Neural cell (in vitro differentiated cells): ENCODE measurements at regions not wholly inside any gene's neighbourhood (a gene's known extent, or its start where the extent isn't known, plus 50 kb on each side); places are given as distances from the start of the nearest gene placed in this dataset.

Experiments
- H2AFZ ChIP-seq: fragments of 200-600, 300-800 bp; sonication (generic), shearing (Covaris generic); 2 replicates; pipeline ENCODE4 v1.6.0; 2014; ENCODE audit warnings: low read depth, mild to moderate bottlenecking, antibody characterized with exemption, low read length, moderate library complexity
- H3F3A ChIP-seq: fragments of 200-600 bp; shearing (Covaris generic); 2 replicates; pipeline ENCODE4 v1.6.1; 2016; ENCODE audit warnings: mild to moderate bottlenecking, moderate library complexity, mixed read lengths, antibody characterized with exemption, low read length; ENCODE audit not compliant: insufficient read depth, poor library complexity, severe bottlenecking
- H3K27ac ChIP-seq: fragments of 200-600, 300-800 bp; sonication (generic), shearing (Covaris generic); 2 replicates; pipeline ENCODE4 v1.5.1; 2014; ENCODE audit warnings: mild to moderate bottlenecking, low read length, moderate library complexity
- H3K27me3 ChIP-seq: fragments of 300-800, 200-600 bp; sonication (generic), shearing (Covaris generic); 2 replicates; pipeline ENCODE4 v1.6.0; 2014; ENCODE audit warnings: mild to moderate bottlenecking, low read depth, low read length, moderate library complexity; ENCODE audit not compliant: insufficient read depth
- H3K36me3 ChIP-seq: fragments of 300-800, 200-600 bp; sonication (generic), shearing (Covaris generic); 2 replicates; pipeline ENCODE4 v1.5.1; 2014; ENCODE audit warnings: mild to moderate bottlenecking, antibody characterized with exemption, low read length, moderate library complexity; ENCODE audit not compliant: insufficient read depth
- H3K4me2 ChIP-seq: fragments of 300-800, 200-600 bp; sonication (generic), shearing (Covaris generic); 2 replicates; pipeline ENCODE4 v1.6.0; 2014; ENCODE audit warnings: mild to moderate bottlenecking, low read length
- H3K4me3 ChIP-seq: fragments of 300-800, 200-600 bp; sonication (generic), shearing (Covaris generic); 2 replicates; pipeline ENCODE4 v1.5.1; 2014; ENCODE audit warnings: mild to moderate bottlenecking, low read length, moderate library complexity
- H3K79me2 ChIP-seq: fragments of 200-600 bp; shearing (Covaris generic); replicated peaks from 2 replicates; pipeline ENCODE4 v1.6.0; 2014; ENCODE audit warnings: mild to moderate bottlenecking, low read length, moderate library complexity; ENCODE audit not compliant: insufficient read depth
- H3K9ac ChIP-seq: fragments of 300-800, 200-600 bp; sonication (generic), shearing (Covaris generic); 2 replicates; pipeline ENCODE4 v1.6.1; 2016; ENCODE audit warnings: mild to moderate bottlenecking, low read length, mixed read lengths
- H3K9me2 ChIP-seq: fragments of 200-600 bp; shearing (Covaris generic); 2 replicates; pipeline ENCODE4 v1.6.1; 2016; ENCODE audit warnings: mild to moderate bottlenecking, low read length, mixed read lengths; ENCODE audit not compliant: insufficient read depth
- H3K9me3 ChIP-seq: fragments of 200-600, 300-800 bp; sonication (generic), shearing (Covaris generic); 2 replicates; pipeline ENCODE4 v1.6.1; 2016; ENCODE audit warnings: mild to moderate bottlenecking, mixed run types, low read length, moderate library complexity, mixed read lengths
- H4K20me1 ChIP-seq: fragments of 200-600 bp; shearing (Covaris generic); 2 replicates; pipeline ENCODE4 v1.6.1; 2016; ENCODE audit warnings: mild to moderate bottlenecking, mixed run types; ENCODE audit not compliant: insufficient read depth
- EP300 ChIP-seq: fragments of 450-650 bp; conservative IDR thresholded peaks from 2 replicates; pipeline ENCODE4 v1.6.1; 2014; ENCODE audit warnings: antibody characterized with exemption, mild to moderate bottlenecking, moderate library complexity; ENCODE audit not compliant: poor library complexity, severe bottlenecking
- EZH2 ChIP-seq: fragments of 200-600, 300-800 bp; shearing (Covaris generic), sonication (generic); IDR thresholded peaks from 2 replicates; pipeline ENCODE4 v1.6.1; 2014; ENCODE audit warnings: antibody characterized with exemption, low read length, borderline replicate concordance, mild to moderate bottlenecking; ENCODE audit not compliant: insufficient read depth, poor library complexity, severe bottlenecking
- MXI1 ChIP-seq: fragments of 450-650 bp; conservative IDR thresholded peaks from 2 replicates; pipeline ENCODE4 v1.6.1; 2014; ENCODE audit warnings: antibody characterized with exemption, mild to moderate bottlenecking; ENCODE audit not compliant: poor library complexity, severe bottlenecking
- POLR2AphosphoS5 ChIP-seq: IDR thresholded peaks from 2 replicates; pipeline ENCODE4 v1.6.1; 2012
- RAD21 ChIP-seq: fragments of 450-650 bp; conservative IDR thresholded peaks from 2 replicates; pipeline ENCODE4 v1.6.1; 2014; ENCODE audit warnings: antibody characterized with exemption, mild to moderate bottlenecking, moderate library complexity
- SMC3 ChIP-seq: fragments of 450-650 bp; conservative IDR thresholded peaks from 2 replicates; pipeline ENCODE4 v1.6.1; 2014; ENCODE audit warnings: antibody characterized with exemption, mild to moderate bottlenecking, moderate library complexity; ENCODE audit not compliant: poor library complexity
- TAF1 ChIP-seq: IDR thresholded peaks from 2 replicates; pipeline ENCODE4 v1.6.1; 2012; ENCODE audit warnings: low read depth
- TF ChIP-seq, protein P1 (sequence below): IDR thresholded peaks from 2 replicates; pipeline ENCODE4 v1.6.1; 2012; ENCODE audit warnings: borderline replicate concordance
- TF ChIP-seq, protein P2 (sequence below): fragments of 450-650 bp; IDR thresholded peaks from 2 replicates; pipeline ENCODE4 v1.5.1; 2014; ENCODE audit warnings: antibody characterized with exemption, mild to moderate bottlenecking, moderate library complexity; ENCODE audit not compliant: poor library complexity, severe bottlenecking

DNA sequence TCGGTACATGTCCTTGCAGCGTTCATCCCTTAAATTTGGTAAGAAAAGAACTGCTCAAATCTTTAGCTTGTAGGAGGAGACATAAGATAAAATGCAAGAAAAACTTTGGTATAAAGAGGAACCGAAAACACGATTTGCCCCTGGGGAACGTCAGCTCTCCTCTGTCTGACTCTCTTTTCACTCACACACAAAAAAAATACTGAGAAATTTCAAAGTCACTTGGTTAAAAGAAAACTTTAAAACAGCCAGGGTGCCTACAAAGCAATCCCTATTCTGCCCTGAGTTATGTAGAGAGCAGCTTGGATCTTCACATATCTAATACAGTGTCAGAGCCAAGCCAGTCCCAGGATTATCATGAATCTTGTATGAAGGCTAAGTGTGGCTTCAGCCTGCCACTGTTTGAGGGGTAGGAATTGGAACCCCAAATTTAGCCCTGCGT, 248.5 kb upstream of the CXXC4 start:
- H3K4me2 ChIP-seq = no peak overlapping the region
- no peak overlapping the region for H2AFZ ChIP-seq
- no peak overlapping the region for H3K9ac ChIP-seq
- H3K27ac ChIP-seq = no peak overlapping the region
- H3K79me2 ChIP-seq = no peaks in the 10 kb centered on the region
- no peaks in the 10 kb centered on the region for H4K20me1 ChIP-seq
- no peak for TF ChIP-seq RAD21
- no peak for TF ChIP-seq SMC3
- TF ChIP-seq, protein P1, sequence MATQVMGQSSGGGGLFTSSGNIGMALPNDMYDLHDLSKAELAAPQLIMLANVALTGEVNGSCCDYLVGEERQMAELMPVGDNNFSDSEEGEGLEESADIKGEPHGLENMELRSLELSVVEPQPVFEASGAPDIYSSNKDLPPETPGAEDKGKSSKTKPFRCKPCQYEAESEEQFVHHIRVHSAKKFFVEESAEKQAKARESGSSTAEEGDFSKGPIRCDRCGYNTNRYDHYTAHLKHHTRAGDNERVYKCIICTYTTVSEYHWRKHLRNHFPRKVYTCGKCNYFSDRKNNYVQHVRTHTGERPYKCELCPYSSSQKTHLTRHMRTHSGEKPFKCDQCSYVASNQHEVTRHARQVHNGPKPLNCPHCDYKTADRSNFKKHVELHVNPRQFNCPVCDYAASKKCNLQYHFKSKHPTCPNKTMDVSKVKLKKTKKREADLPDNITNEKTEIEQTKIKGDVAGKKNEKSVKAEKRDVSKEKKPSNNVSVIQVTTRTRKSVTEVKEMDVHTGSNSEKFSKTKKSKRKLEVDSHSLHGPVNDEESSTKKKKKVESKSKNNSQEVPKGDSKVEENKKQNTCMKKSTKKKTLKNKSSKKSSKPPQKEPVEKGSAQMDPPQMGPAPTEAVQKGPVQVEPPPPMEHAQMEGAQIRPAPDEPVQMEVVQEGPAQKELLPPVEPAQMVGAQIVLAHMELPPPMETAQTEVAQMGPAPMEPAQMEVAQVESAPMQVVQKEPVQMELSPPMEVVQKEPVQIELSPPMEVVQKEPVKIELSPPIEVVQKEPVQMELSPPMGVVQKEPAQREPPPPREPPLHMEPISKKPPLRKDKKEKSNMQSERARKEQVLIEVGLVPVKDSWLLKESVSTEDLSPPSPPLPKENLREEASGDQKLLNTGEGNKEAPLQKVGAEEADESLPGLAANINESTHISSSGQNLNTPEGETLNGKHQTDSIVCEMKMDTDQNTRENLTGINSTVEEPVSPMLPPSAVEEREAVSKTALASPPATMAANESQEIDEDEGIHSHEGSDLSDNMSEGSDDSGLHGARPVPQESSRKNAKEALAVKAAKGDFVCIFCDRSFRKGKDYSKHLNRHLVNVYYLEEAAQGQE = no peak
- no peak for TF ChIP-seq MXI1
- no peak for TF ChIP-seq EP300
- no peak for TF ChIP-seq POLR2AphosphoS5
- TF ChIP-seq, protein P2, sequence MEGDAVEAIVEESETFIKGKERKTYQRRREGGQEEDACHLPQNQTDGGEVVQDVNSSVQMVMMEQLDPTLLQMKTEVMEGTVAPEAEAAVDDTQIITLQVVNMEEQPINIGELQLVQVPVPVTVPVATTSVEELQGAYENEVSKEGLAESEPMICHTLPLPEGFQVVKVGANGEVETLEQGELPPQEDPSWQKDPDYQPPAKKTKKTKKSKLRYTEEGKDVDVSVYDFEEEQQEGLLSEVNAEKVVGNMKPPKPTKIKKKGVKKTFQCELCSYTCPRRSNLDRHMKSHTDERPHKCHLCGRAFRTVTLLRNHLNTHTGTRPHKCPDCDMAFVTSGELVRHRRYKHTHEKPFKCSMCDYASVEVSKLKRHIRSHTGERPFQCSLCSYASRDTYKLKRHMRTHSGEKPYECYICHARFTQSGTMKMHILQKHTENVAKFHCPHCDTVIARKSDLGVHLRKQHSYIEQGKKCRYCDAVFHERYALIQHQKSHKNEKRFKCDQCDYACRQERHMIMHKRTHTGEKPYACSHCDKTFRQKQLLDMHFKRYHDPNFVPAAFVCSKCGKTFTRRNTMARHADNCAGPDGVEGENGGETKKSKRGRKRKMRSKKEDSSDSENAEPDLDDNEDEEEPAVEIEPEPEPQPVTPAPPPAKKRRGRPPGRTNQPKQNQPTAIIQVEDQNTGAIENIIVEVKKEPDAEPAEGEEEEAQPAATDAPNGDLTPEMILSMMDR = no peak
- H3K9me2 ChIP-seq = no peaks in the 10 kb centered on the region
- H3K4me3 ChIP-seq = no peak overlapping the region
- no peaks in the 10 kb centered on the region for H3K36me3 ChIP-seq
- no peaks in the 10 kb centered on the region for H3K9me3 ChIP-seq
- no peaks in the 10 kb centered on the region for H3F3A ChIP-seq
- no peaks in the 10 kb centered on the region for H3K27me3 ChIP-seq

DNA sequence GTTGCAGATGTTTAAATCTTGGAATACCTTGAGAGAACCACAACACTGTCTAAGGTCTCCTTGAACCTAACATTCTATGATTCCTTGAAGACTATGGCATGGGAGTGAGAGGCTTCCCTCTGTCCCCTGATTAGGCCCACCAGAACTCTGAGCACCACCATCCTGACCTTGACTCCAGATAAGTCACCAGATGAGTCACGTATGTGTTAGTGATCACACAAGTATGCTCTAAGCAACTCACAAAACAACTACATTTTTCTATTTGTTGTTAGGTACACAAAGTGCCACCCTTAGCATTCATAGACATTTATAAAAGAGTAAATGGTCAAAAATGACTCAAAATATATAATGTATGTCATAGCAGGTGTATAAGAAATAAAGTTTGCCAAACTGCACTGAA, 252.9 kb upstream of the CXXC4 start:
- TF ChIP-seq TAF1 = no peak
- Histone ChIP-seq H3K9me2 (no peaks in the 10 kb centered on the region), H4K20me1 (no peaks in the 10 kb centered on the region), H3K79me2 (no peaks in the 10 kb centered on the region), H3K27me3 (no peaks in the 10 kb centered on the region), H3K27ac (no peak overlapping the region), H3K9ac (no peak overlapping the region), H3F3A (no peaks in the 10 kb centered on the region), H3K4me2 (no peak overlapping the region), H3K4me3 (no peak overlapping the region), H3K9me3 (no peaks in the 10 kb centered on the region), H2AFZ (no peak overlapping the region), H3K36me3 (no peaks in the 10 kb centered on the region)

DNA sequence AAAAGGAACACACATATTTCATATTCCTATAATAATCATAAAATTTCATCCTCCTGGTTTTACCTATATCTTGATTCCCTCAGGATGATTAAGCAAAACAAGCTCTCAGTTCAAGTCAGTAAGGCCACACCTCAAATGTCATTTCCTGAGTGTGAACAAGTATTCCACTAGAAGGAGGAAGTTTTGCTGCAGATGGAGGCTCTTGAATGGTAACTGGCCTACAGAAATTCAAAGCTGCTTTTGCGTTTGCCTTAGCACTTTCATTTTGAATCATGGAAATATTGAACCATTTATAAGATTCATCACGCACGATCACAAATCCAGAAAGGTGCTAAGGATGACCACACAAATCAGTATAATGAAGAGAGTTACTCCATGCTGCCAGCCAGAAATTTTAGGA, 254.4 kb upstream of the CXXC4 start:
- Histone ChIP-seq H3K27me3 (no peaks in the 10 kb centered on the region), H3K9ac (no peak overlapping the region), H3K9me3 (no peaks in the 10 kb centered on the region), H3K36me3 (no peaks in the 10 kb centered on the region), H3K27ac (no peak overlapping the region), H3K9me2 (no peaks in the 10 kb centered on the region), H4K20me1 (no peaks in the 10 kb centered on the region), H2AFZ (no peak overlapping the region), H3K4me3 (no peak overlapping the region), H3K4me2 (no peak overlapping the region), H3F3A (no peaks in the 10 kb centered on the region), H3K79me2 (no peaks in the 10 kb centered on the region)
- TF ChIP-seq, protein P1 = no peak
- TF ChIP-seq EP300 (no peak), EZH2 (no peak), MXI1 (no peak), RAD21 (no peak), POLR2AphosphoS5 (no peak), SMC3 (no peak), TAF1 (no peak)
- TF ChIP-seq, protein P2 = no peak
